B cell (primary cell): ENCODE measurements at regions not wholly inside any gene's neighbourhood (a gene's known extent, or its start where the extent isn't known, plus 50 kb on each side); places are given as distances from the start of the nearest gene placed in this dataset.

ENCODE experiments used
- ATAC-seq: fragments of 200-7000 bp; cut with Tn5 transposase; one replicate; pipeline ENCODE4 v1.10.0; 2021; ENCODE audit warnings: low read depth, mild to moderate bottlenecking, moderate number of reproducible peaks, moderate library complexity
- CTCF ChIA-PET: fragments of 350-600 bp; sonication (Branson Sonifier 250); formaldehyde crosslinking; loops from one replicate; lab custom pipeline; 2021; ENCODE audit warnings: antibody characterized with exemption, inconsistent platforms; lab: Charles Lee
- POLR2A ChIA-PET: fragments of 350-600 bp; sonication (Branson Sonifier 250); formaldehyde crosslinking; loops from one replicate; lab custom pipeline; 2021; ENCODE audit warnings: antibody characterized with exemption; lab: Charles Lee
- DNase-seq: peaks from one replicate; pipeline ENCODE4 v3.0.0; 2013
- H2AFZ ChIP-seq: 2 replicates; pipeline ENCODE4 v1.6.1; 2012; ENCODE audit warnings: mild to moderate bottlenecking, low read depth, low read length; ENCODE audit not compliant: insufficient read depth, poor library complexity, severe bottlenecking
- H3K27ac ChIP-seq, 2 donors: 1 replicate in 1 of 2; 2 replicates in 1 of 2; pipeline ENCODE4 v1.5.1; 2012 to 2013; ENCODE audit warnings: low read length in 2 of 2, mild to moderate bottlenecking in 2 of 2, moderate library complexity in 1 of 2
- H3K27me3 ChIP-seq, 4 experiments: fragments of 200-600 bp in 1 of 4; sonication (generic) in 1 of 4; replicated peaks in 1 of 4; 1 replicate in 2 of 4; 2 replicates in 2 of 4; pipeline versions ENCODE4 v1.6.1 to v1.7.0; 2013 to 2016; ENCODE audit warnings: low read length in 3 of 4, mild to moderate bottlenecking in 2 of 4, mixed read lengths in 1 of 4, moderate library complexity in 1 of 4; ENCODE audit not compliant: insufficient read depth in 4 of 4, control insufficient read depth in 3 of 4; ENCODE audit errors: control extremely low read depth in 1 of 4
- H3K36me3 ChIP-seq, 2 experiments: replicated peaks in 1 of 2; 1 replicate in 1 of 2; 2 replicates in 1 of 2; pipeline versions ENCODE4 v1.6.1 to v1.7.1; 2013; ENCODE audit warnings: low read length in 1 of 2; ENCODE audit not compliant: insufficient read depth in 2 of 2, control insufficient read depth in 1 of 2; ENCODE audit errors: control extremely low read depth in 1 of 2, extremely low read depth in 1 of 2
- H3K4me1 ChIP-seq, 2 donors: fragments of 200-600 bp in 1 of 2; sonication (generic) in 1 of 2; 1 replicate in 1 of 2; 2 replicates in 1 of 2; pipeline versions ENCODE4 v1.5.1 to v1.6.1; 2013 to 2017; ENCODE audit warnings: low read length in 2 of 2; ENCODE audit not compliant: control insufficient read depth in 2 of 2, insufficient read depth in 2 of 2
- H3K4me2 ChIP-seq: replicated peaks from 2 replicates; pipeline ENCODE3; 2012; ENCODE audit warnings: mild to moderate bottlenecking, low read depth, low read length; ENCODE audit not compliant: poor library complexity, severe bottlenecking
- H3K4me3 ChIP-seq, 5 experiments: fragments of 200-600 bp in 1 of 5; sonication (generic) in 1 of 5; 1 replicate in 3 of 5; 2 replicates in 2 of 5; pipeline versions ENCODE4 v1.5.1 to v1.7.0; 2011 to 2016; ENCODE audit warnings: low read length in 4 of 5, mild to moderate bottlenecking in 4 of 5, low read depth in 2 of 5, control low read depth in 1 of 5, moderate library complexity in 1 of 5; ENCODE audit not compliant: insufficient read depth in 1 of 5; ENCODE audit errors: control extremely low read depth in 1 of 5, extremely low read depth in 1 of 5
- H3K79me2 ChIP-seq: fragments of 200-600 bp; sonication (generic); one replicate; pipeline ENCODE4 v1.6.0; 2016; ENCODE audit warnings: low read length; ENCODE audit not compliant: control insufficient read depth, insufficient read depth
- H3K9ac ChIP-seq: fragments of 200-600 bp; sonication (generic); 2 replicates; pipeline ENCODE4 v1.6.1; 2017; ENCODE audit warnings: mild to moderate bottlenecking, low read length, moderate library complexity
- H3K9me3 ChIP-seq, 3 donors: one replicate each; pipeline versions ENCODE4 v1.6.1 to v1.7.1; 2013; ENCODE audit warnings: low read length in 2 of 3; ENCODE audit not compliant: control insufficient read depth in 2 of 3, insufficient read depth in 1 of 3; ENCODE audit errors: control extremely low read depth in 1 of 3
- H4K20me1 ChIP-seq: 2 replicates; pipeline ENCODE4 v1.6.0; 2012; ENCODE audit warnings: mild to moderate bottlenecking, low read length; ENCODE audit not compliant: insufficient read depth, control insufficient read depth, poor library complexity, severe bottlenecking
- H3K27ac Mint-ChIP-seq: one replicate; pipeline ENCODE4 v1.8.0; 2021; ENCODE audit warnings: mixed read lengths
- H3K27me3 Mint-ChIP-seq: one replicate; pipeline ENCODE4 v1.8.0; 2021; ENCODE audit warnings: mixed read lengths
- H3K4me1 Mint-ChIP-seq: one replicate; pipeline ENCODE4 v1.8.0; 2021; ENCODE audit warnings: mixed read lengths
- H3K4me3 Mint-ChIP-seq: one replicate; pipeline ENCODE4 v1.8.0; 2021; ENCODE audit warnings: mixed read lengths
- H3K9me3 Mint-ChIP-seq: one replicate; pipeline ENCODE4 v1.8.0; 2022; ENCODE audit warnings: mixed read lengths; ENCODE audit not compliant: insufficient read depth
- CTCF ChIP-seq: fragments of 200-600 bp; IDR thresholded peaks from one replicate; pipeline ENCODE4 v1.8.0; 2022; ENCODE audit warnings: antibody characterized with exemption, mild to moderate bottlenecking
- EZH2 ChIP-seq: IDR thresholded peaks from 2 replicates; pipeline ENCODE4 v1.6.1; 2012; ENCODE audit warnings: borderline replicate concordance, low read depth, mild to moderate bottlenecking, moderate library complexity, low read length; ENCODE audit not compliant: insufficient read depth, poor library complexity, severe bottlenecking
- WGBS: methylation state at CpG from one replicate; pipeline ENCODE4 v1.1.5; 2013; ENCODE audit warnings: missing lambda C conversion rate; ENCODE audit not compliant: insufficient coverage; 5-methylcytosine and 5-hydroxymethylcytosine counted together
- intact Hi-C: fragments of 100-400 bp; cut with micrococcal nuclease; formaldehyde crosslinking; loops from one replicate; pipeline ENCODE4 v1.10.0; 2022

DNA sequence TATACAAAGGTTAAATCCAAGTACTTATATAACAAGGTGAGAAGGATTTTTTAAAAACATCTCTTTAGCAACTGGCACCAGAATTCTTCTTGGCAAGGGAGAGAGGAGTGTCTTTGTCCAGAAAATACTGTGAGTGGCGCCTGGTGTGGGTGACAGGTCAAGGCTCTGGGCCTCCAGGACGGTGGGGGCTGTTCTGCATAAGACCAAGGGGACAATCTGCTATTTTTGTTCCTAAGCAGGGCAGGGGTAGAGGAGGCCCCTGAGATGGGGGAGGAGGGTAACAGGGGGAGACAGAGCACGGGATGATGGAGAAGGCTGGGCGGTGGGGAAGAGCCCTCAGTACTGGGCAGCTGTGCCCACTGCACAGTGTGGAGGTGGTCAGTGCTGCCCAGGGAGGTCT lies 51.6 kb upstream of the TAF1B start:
- no peak overlapping the region for H3K4me2 ChIP-seq
- ATAC-seq (no peak), DNase-seq (no peak)
- no peak overlapping the region for H3K9ac ChIP-seq
- CTCF ChIA-PET = no interaction called here
- POLR2A ChIA-PET = no interaction called here
- no peak for TF ChIP-seq EZH2
- TF ChIP-seq CTCF = no peak
- H3K4me3 ChIP-seq = no peak overlapping the region
- H2AFZ ChIP-seq = no peak overlapping the region
- H3K9me3 ChIP-seq = peaks cover 0 to 42% (median 6%) of the 10 kb centered on the region in 3 donors
- WGBS = 81% methylated on average over 4 of the region's 4 CpGs
- Mint-ChIP-seq H3K27me3 (peaks cover 2% of the 10 kb centered on the region), H3K4me1 (peaks cover 16% of the 10 kb centered on the region), H3K4me3 (no peak overlapping the region), H3K9me3 (no peaks in the 10 kb centered on the region), H3K27ac (no peak overlapping the region)
- H3K36me3 ChIP-seq = no peaks in the 10 kb centered on the region
- H3K79me2 ChIP-seq = no peaks in the 10 kb centered on the region
- no peaks in the 10 kb centered on the region for H3K27me3 ChIP-seq
- H3K27ac ChIP-seq = no peak overlapping the region
- peaks cover 10 to 19% of the 10 kb centered on the region in 2 donors for H3K4me1 ChIP-seq
- no peaks in the 10 kb centered on the region for H4K20me1 ChIP-seq
- intact Hi-C loops = no loop called here

DNA sequence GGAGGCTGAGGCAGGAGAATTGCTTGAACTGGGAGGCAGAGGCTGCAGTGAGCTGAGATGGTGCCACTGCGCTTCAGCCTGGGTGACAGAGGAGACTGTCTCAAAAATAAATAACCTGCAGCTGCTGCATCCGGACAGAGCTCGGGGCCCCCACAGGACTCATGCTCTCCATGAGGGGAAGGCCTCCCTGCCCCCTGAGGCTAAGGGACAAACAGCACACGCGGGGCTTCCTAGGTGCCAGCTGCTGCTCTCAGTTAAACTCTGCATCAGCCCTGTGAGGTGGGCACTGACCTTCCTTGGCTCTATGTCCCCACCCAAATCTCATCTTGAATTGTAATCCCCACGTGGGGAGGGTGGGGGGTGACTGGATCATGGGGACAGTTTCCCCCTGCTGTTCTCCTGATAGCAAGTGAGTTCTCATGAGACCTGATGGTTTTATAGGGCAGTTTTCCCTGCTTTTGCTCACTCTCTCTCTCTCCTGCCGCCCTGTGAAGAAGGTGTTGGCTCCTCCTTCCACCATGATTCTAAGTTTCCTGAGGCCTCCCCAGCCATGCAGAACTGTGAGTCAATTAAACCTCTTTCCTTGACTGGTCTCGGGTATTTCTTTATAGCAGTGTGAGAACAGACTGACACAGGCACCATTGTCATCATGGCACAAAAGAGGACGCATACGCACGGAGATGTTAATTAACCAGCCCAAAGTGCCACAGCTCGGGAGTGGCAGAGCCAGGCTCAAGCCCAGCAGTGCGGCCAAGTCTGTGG lies 49.9 kb upstream of the TAF1B start:
- WGBS = 70% methylated on average over 10 of the region's 13 CpGs
- DNase-seq (no peak), ATAC-seq (no peak)
- peaks cover 0 to 34% (median 2%) of the 10 kb centered on the region in 3 donors for H3K9me3 ChIP-seq
- no peak overlapping the region for H3K4me3 Mint-ChIP-seq
- no peaks in the 10 kb centered on the region for H3K27me3 ChIP-seq
- CTCF ChIA-PET = no interaction called here
- no peaks in the 10 kb centered on the region for H3K9me3 Mint-ChIP-seq
- H3K27ac Mint-ChIP-seq = no peak overlapping the region
- H3K79me2 ChIP-seq = no peaks in the 10 kb centered on the region
- no peaks in the 10 kb centered on the region for H3K36me3 ChIP-seq
- peak overlapping the region; percentile 37 for H3K4me2 ChIP-seq
- H3K9ac ChIP-seq = no peak overlapping the region
- H3K27me3 Mint-ChIP-seq = no peaks in the 10 kb centered on the region
- H3K4me1 Mint-ChIP-seq = peaks cover 14% of the 10 kb centered on the region
- intact Hi-C loops = no loop called here
- peaks cover 10 to 18% of the 10 kb centered on the region in 2 donors for H3K4me1 ChIP-seq
- H3K27ac ChIP-seq = no peak overlapping the region
- no peaks in the 10 kb centered on the region for H4K20me1 ChIP-seq
- TF ChIP-seq EZH2 (no peak), CTCF (no peak)
- H3K4me3 ChIP-seq = no peak overlapping the region
- POLR2A ChIA-PET = no interaction called here
- H2AFZ ChIP-seq = no peak overlapping the region
